ENCODE measurements at regions not wholly inside any gene's neighbourhood (a gene's known extent, or its start where the extent isn't known, plus 50 kb on each side); places are given as distances from the start of the nearest gene placed in this dataset.

DNA sequence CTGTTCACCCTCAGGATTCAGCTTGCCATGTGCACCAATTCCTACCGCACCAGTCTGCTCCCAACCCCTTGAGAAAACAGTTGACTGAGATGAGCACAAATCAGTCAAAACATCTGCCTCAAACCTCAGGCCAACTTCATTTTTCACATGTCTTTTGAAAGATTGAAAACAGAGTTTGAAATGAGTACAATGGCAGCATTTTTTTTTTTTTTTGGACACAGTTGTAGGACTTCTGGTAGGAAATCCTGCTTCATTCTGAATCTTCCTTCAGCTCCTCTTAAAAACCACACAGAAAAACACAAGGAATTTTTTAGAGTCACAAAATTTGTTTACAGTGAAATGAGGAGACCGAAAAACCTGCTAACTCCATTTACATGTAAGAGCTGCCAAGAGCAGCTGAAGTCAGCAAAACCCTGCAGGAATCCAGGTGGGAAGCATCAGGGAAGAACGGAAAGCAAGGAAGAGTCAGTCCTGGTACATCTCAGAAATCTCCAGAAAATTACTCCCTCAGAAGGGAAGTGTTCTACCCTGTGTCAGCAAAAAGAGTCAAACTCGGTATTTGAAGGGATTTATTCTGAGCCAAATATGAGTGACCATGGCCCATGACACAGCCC, 100.3 kb upstream of the TMTC1 start:
- TF ChIP-seq, protein P1, sequence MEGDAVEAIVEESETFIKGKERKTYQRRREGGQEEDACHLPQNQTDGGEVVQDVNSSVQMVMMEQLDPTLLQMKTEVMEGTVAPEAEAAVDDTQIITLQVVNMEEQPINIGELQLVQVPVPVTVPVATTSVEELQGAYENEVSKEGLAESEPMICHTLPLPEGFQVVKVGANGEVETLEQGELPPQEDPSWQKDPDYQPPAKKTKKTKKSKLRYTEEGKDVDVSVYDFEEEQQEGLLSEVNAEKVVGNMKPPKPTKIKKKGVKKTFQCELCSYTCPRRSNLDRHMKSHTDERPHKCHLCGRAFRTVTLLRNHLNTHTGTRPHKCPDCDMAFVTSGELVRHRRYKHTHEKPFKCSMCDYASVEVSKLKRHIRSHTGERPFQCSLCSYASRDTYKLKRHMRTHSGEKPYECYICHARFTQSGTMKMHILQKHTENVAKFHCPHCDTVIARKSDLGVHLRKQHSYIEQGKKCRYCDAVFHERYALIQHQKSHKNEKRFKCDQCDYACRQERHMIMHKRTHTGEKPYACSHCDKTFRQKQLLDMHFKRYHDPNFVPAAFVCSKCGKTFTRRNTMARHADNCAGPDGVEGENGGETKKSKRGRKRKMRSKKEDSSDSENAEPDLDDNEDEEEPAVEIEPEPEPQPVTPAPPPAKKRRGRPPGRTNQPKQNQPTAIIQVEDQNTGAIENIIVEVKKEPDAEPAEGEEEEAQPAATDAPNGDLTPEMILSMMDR (IDR thresholded peaks at IDR 0.05; ENCODE audit: extremely low read depth, insufficient read depth, missing control alignments) = no peak
- in situ Hi-C loops (cut with MboI; ENCODE audit: low pct_unique_long_range_greater_than_20kb, low sequenced_read_pairs, unreplicated experiment) = no loop called here
- DNase-seq (ENCODE audit: low spot score) = no peak

- TF ChIP-seq, protein P1 (IDR thresholded peaks at IDR 0.05; ENCODE audit: extremely low read depth, insufficient read depth, missing control alignments) = no peak
- DNase-seq (ENCODE audit: low spot score) = no peak
- in situ Hi-C loops (cut with MboI; ENCODE audit: low pct_unique_long_range_greater_than_20kb, low sequenced_read_pairs, unreplicated experiment) = no loop called here
Observed at GRCh38 chr12:29883525-29883924, 99.8 kb upstream of the TMTC1 start.

DNA sequence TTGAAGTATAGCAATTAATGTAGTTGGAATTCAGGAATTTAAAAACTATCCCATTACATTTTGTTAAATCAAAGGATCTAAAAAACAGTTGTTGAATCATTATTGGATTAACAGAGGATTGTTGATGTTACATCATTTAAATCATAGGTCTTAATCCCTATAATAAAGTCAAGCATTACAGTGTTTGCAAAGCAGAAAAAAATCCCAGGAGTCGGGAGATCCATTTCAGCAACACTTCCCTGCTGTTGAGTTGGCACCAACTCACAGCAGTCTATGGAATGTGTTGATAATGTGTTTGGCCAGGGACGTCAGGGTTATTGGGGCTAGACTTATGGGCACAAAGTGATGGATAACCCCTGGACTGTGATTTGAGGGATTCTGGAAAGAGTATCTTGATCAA, 99.1 kb upstream of the TMTC1 start:
- in situ Hi-C loops (cut with MboI; ENCODE audit: low pct_unique_long_range_greater_than_20kb, low sequenced_read_pairs, unreplicated experiment) = no loop called here
- TF ChIP-seq, protein P1 (IDR thresholded peaks at IDR 0.05; ENCODE audit: extremely low read depth, insufficient read depth, missing control alignments) = no peak
- no peak for DNase-seq (ENCODE audit: low spot score)

GRCh38 chr12:29880987-29881386, 97.2 kb upstream of the TMTC1 start:
- in situ Hi-C loops (cut with MboI; ENCODE audit: low pct_unique_long_range_greater_than_20kb, low sequenced_read_pairs, unreplicated experiment) = no loop called here
- DNase-seq (ENCODE audit: low spot score) = no peak

DNA sequence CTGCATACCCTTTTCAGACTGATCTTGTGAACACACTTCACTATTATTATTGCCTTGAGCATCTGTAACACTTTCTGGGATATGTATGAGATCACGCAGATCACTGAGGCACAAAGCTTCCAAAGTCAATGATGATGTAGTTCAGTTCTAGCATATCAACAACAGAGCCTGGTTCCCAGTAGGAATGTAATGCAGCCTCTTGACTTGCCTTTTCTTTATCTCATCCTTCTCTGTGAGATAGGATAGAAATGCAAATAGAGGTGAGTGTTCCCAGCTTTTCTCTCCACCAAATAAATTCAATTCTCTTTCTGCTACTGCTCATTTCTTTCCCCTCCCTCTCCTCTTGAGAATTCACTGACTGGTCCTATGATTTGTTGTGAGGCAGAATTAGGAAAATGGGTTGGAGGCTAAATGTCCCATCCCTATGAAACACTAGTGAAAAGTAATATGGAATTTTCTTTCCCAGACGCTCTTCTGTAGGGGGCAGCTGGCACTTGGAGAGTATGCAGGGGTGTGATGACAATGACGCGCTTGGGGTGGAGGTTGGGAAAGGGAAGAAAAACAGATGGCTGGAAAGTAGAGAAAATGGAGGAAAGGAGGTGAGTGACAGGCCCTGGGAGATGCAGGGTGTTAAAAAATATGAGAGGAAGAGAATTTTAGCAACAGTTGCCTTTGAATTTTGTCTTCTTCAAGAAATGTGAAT, 96.0 kb upstream of the TMTC1 start:
- in situ Hi-C loops (cut with MboI; ENCODE audit: low pct_unique_long_range_greater_than_20kb, low sequenced_read_pairs, unreplicated experiment) = no loop called here
- TF ChIP-seq, protein P1 (IDR thresholded peaks at IDR 0.05; ENCODE audit: extremely low read depth, insufficient read depth, missing control alignments) = no peak
- DNase-seq (ENCODE audit: low spot score) = no peak

More at GRCh38 chr12:29880987-29881386, 97.2 kb upstream of the TMTC1 start:
- TF ChIP-seq, protein P1 (IDR thresholded peaks at IDR 0.05; ENCODE audit: extremely low read depth, insufficient read depth, missing control alignments) = no peak

- no peak for DNase-seq (ENCODE audit: low spot score)
- in situ Hi-C loops (cut with MboI; ENCODE audit: low pct_unique_long_range_greater_than_20kb, low sequenced_read_pairs, unreplicated experiment) = no loop called here
- TF ChIP-seq, protein P1 (IDR thresholded peaks at IDR 0.05; ENCODE audit: extremely low read depth, insufficient read depth, missing control alignments) = no peak
Observed at GRCh38 chr12:29869946-29870345, 86.2 kb upstream of the TMTC1 start.

All from GM13977 (cell line).